ENCODE measurements at regions not wholly inside any gene's neighbourhood (a gene's known extent, or its start where the extent isn't known, plus 50 kb on each side); places are given as distances from the start of the nearest gene placed in this dataset.
"Not testable (repeated sequence)": the region's sequence is repeated elsewhere in the genome, so short reads cannot be mapped to it uniquely, and the experiment has no call there.

DNA sequence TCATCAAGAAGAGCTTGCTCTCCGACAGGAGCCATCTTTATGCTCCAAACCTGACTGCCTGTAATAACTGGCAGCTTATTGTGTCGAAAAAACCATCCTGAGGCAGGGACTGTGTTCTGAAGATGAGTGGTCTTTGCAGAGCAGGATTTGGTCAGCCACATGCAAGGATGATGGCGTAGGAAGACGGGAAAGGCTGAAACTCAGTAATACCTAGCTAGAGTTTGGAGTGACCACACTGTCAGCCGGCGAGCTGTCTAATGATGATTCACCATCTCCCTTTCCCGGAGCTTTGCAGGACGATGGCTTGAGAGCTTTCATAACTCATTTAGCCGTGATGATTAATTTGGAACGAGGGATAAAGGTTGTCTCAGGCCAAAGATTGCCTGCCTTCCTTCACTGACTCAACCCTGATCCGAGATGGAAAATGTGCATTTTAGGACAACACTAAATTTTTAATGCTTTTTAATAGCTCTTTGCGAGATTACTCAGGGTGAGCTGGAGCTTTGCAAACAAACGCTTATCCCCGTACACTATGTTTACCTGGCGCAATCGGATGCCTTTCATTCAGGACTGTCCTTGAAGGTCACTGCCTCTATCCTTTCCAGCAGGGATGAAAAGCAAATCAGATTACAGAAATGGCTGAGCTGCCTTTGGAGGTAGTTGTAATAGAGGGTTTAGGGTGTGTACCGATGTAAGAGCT is 288.5 kb downstream of the ASMT start:
- DNase-seq (ENCODE audit: low spot score): peak; percentile 47

DNA sequence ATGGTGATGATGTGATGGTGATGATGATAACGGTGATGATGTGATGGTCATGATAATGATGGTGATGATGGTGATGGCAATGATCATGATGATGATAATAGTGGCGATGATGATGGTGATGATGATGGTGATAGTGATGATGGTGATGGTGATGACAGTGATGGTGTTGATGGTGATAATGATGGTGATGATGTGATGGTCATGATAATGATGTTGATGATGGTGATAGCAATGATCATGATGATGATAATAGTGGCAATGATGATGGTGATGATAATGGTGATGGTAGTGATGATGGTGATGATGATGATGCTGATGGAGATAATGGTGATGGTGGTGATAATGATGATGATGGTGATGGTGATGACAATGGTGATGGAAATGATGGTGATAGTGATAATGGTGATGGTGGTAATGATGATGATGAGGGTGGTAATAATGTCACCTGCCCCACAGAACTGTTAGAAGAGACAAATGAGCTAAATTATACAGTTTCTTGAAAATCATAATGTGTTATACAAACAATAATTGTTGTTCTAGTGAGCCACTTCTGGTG is 289.9 kb downstream of the ASMT start:
- no peak for DNase-seq (ENCODE audit: low spot score)

DNA sequence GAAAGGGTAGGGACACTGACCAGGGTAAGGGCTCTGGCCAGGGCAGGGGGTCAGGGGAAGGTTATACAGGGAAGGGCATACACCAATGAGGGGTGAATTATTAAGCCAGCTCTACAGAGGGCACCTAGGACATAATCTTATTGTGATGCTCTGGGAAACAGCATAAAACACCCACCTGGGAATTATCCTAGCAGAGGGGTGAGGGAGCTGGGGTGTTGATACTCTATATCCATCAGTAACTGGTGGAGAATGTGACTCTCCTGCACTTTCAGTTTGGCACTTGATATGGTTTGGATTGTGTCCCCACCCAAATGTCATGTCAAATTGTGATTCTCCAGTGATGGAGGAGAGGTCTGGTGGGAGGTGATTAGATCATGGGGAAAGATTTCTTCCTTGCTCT is 291.2 kb downstream of the ASMT start:
- no peak for DNase-seq (ENCODE audit: low spot score)

DNA sequence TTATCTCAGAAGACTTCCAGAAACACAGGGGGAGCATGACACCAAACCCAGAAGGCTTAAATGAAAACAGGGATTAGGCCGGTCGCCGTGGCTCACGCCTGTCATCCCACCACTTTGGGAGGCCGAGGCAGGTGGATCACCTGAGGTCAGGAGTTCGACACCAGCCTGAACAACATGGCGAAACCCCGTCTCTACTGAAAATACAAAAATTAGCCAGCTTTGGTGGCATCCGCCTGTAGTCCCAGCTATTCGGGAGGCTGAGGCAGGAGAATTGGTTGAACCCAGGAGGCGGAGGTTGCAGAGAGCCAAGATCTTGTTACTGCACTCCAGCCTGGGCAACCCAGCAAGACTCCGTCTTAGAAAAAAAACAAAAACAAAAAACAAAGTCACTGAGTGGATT is 294.1 kb downstream of the ASMT start:
- DNase-seq (ENCODE audit: low spot score): not testable (repeated sequence)

DNA sequence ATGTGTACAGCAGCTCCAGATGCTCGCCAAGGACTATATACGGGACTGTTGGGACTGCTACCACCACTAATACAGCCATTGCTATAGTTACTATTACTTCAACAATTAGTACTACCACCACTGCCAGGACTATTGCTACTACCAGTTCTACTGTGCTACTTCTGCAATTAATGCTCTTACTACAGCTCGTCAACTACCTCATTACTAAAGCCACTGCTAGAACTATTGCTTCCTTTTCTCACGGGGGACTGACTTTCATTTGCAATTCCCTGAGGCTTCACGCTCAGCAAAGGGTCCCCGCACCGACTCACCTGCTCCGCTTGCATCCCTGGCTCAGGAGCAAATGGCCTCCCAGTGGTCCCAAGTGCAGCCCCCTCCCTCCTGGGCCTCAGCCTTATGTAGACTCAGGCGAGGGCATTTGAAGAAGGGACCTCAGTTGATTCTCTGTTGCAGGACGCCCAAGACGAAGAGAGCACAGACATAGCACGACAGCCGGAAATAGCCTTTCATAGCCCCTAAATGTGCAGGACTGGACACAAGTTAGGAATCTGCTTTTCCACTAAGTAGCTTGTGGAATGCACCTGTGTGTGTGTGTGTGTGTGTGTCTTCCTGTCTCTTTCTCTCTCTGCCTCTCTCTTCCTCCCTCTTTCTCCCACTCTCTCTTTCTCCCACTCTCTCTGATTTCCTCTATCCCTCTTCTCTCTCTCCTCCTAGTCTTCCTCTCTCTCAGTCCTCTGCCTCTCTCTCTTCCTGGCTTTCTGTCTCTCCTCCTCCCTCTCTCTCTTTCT is 294.8 kb downstream of the ASMT start:
- DNase-seq (ENCODE audit: low spot score): no peak

DNA sequence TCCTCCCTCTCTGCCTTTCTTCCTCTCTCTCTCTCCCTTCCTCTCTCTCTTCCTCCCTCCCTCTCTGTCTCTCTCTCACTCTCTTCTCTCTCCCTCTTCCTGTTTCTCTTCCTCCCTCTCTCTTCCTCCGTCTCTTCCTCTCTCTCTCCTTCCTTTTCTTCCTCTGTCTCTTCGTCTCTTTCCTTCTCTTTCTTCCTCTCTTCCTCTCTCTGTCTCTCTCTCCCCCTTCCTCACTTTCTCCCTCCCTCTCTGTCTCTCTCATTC is 295.3 kb downstream of the ASMT start:
- DNase-seq (ENCODE audit: low spot score): no peak

DNA sequence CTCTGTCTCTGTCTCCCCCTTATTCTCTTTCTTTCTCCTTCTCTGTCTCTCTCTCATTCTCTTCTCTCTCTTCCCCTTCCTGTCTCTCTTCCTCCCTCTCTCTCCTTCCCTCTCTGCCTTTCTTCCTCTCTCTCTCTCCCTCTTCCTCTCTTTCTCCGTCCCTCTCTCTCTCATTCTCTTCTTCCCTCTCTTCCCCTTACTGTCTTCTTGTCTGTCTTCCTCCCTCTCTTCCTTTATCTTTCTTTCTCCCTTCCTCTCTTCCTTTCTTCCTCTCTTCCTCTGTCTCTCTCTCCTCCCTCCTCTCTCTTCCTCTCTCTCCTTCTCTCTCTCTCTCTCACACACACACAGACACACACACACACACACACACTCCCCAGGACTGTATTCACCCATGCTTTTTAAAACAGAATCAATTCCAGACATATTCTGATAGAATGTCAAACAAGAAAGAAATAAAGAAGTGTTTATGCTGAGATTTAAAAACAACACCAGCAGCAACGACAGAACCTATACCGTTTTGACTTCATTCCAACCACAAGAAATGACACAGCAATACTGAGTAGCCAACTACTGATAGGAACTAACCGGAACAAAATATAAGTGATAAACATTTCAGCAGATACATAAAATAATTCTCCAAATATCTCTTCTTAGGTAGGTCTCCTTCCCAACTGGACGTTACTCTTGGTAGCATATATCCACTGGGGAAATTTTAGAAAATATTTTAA is 296.7 kb downstream of the ASMT start:
- DNase-seq (ENCODE audit: low spot score): no peak

DNA sequence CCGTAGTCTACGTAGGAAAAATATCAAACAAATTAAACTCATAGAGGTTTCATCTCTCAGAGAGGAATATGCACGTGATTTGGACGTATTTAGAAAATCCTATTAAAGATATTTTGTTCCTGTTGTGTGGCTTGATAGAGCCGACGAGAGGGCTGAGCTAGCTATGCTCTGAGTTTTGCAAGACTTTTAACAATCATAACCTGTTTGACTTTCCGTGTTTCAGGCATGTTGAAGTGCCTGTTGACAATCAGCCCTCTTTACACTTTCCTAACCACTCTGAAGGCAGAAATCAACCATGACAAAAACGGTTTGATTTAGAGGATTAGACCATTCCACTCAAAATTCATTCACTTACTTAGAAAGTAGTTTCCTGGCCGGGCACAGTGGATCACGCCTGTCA is 297.3 kb downstream of the ASMT start:
- no peak for DNase-seq (ENCODE audit: low spot score)

DNA sequence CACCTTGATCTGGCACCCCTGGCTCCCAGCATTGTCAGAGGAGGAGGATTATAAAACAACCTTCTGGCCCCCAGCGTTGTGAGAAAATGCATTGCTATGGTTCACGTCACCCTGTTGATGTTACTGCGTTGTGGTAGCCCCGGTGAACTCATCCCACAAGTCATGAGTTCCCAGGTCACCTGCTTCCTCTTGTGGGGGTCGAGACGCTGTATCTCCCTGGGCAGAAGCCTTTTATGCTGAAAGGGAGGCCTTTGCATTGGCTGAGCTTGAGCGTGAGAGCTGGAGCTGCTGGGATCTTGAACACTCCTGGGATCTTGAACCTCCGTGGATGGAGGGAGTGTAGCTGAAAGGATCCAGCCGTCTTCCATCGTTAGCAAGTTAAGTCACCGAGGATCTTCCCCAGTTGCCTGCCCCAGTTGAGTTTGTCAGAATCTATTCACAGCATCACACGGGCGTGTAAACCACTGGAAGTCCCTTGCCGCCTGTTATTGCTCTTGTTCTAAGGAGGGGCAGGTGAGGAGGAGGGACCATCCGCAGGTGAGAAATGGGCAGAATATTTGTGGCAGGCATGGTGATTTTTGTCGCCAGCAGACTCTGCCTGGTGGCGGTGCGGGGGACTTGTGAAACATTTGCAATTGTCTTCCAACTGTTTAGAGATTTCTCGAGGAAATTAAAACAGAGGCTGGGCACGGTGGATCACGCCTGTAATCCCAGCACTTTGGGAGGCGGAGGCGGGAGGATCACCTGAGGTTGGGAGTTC is 299.9 kb downstream of the ASMT start:
- DNase-seq (ENCODE audit: low spot score): no peak

DNA sequence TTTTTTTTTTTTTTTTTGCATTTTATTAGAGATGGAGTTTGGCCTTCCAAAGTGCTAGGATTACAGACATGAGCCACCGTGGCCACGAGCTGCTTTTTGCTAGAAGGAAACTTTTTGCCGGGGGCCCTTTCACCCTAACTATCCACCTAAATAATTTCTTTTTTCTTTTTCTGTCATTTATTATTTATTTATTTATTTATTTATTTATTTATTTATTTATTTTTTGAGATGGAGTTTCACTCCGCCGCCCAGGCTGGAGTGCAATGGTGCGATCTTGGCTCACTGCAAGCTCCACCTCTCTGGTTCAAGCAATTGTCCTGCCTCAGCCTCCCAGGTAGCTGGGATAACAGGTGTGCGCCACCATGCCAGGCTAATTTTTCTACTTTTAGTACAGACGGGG is 303.9 kb downstream of the ASMT start:
- DNase-seq (ENCODE audit: low spot score): no peak

DNA sequence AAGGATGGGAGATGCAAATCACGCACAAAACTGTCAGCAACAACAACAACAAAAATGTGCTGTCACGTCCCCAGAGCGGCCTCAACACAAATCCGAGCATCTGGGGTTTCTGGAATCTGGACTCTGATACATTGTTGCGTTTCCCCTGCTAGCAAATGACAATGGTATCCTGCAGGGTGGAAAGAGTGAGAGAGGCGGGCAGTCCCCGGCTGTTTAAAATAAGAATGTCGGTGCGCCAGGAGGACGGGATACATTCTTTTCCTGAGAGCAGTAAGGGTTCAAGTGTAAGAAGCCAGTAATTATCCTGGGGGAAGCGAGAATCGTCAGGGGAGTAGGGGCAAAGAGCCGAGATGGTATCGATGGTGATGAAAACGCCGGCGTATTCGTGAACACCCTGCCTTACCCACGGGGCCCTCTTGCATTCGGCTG is 310.2 kb downstream of the ASMT start:
- DNase-seq (ENCODE audit: low spot score): no peak

DNA sequence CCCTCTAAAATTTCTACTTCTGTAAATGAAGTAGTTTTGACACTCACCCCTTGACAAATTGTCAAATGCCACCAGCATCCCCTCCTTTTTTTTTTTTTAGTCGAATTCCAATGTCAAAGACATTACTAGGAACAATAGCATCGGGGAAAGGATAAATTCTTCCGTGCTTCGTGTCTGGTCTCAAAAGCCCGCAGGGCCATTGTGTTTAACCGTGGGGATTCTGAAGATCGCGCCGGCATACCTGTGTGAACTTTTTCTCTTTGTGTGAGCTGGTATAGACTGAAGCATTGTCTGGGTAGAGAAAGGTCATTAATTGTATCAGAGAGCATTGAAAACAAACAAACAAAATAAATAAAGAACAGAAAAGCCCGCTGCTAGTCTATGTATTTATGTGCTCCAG is 313.9 kb downstream of the ASMT start:
- no peak for DNase-seq (ENCODE audit: low spot score)

DNA sequence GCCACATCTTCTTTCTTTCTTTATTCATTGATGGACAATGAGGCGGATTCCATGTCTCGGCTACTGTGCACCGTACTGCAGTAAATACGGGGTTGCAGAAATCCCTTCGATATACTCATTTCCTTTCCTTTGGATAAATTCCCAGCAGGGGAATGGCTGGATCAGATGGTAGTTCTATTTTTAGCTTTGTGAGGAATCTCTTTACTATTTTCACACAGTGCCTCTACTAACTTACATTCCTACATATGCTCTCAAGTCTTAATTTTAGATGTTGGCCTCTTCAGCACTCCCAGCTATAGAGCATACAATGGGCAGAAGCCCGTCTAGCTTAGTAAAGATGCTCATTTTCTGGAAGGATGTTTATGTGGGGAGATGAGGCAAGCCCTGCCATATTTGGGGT is 317.4 kb downstream of the ASMT start:
- no peak for DNase-seq (ENCODE audit: low spot score)

DNA sequence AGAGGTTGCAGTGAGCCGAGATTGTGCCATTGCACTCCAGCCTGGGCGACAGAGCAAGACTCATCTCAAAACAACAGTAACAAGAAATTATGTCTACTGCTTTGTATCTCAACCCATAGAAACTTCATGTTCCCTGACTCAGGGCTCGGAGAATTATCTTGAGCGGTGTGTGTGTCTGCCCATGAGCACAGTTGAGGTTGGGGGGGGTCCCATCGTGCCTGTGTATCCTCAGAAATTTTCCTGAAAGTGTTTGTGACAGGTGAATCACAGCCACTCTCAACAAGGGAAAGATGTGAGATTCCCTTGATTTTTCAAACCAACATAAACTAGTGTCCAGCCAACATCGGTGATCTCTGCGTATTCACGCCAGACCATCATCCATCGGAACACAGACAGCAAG is 319.1 kb downstream of the ASMT start:
- DNase-seq (ENCODE audit: low spot score): no peak

DNA sequence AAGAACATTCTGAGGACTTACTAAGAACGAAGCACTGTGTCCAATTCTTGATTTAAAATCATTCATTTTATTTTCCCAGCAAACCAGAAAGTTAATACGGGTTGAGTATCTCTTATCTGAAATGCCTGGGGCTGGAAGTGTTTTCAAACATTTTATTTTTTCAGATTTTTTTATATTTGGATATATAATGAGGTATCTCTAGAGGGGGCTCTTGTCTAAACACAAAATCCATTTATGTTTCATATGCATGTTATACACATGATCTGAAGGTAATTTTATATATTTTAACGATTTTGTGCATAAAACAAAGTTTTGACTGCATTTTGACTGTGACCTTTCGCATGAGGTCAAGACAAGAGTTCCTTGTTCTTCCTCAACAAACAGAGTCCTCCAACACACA is 320.9 kb downstream of the ASMT start:
- no peak for DNase-seq (ENCODE audit: low spot score)

DNA sequence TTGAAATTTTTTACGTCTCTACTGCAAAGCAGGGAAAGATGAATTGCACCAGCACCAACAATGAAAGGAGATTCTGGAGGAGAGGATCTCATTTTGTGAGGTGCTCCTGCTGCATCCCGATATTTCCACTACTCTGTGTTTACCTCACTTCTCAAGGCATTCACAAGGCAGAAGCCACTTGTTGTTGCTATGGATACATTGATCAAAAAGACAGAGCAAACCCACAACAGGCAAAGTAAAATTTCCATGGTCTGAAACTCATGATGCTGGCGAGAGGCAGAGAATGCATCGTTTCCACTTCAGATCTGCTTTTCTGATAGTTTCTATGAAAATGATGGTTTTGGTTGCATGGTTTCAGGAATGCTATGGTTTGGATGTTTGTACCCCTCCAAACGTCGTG is 323.3 kb downstream of the ASMT start:
- no peak for DNase-seq (ENCODE audit: low spot score)

DNA sequence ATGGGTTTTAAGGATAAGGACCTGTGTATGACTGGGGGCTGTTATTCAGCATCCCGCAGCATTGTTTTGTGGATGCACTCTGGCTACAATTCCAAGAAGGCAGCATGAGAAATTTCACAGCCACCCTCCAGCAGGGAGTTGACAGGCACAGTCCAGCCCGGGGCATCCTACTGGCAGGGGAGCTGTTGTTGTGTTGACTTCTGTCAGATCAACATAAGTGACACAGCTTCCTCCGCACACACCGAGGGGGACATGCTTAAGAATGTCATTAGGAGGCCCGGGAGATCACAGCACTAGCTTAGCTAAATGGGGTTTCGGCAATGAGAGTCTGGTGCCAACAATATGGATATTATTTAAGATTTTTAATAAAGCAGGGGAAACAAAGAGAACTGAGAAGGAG is 326.5 kb downstream of the ASMT start:
- DNase-seq (ENCODE audit: low spot score): no peak

DNA sequence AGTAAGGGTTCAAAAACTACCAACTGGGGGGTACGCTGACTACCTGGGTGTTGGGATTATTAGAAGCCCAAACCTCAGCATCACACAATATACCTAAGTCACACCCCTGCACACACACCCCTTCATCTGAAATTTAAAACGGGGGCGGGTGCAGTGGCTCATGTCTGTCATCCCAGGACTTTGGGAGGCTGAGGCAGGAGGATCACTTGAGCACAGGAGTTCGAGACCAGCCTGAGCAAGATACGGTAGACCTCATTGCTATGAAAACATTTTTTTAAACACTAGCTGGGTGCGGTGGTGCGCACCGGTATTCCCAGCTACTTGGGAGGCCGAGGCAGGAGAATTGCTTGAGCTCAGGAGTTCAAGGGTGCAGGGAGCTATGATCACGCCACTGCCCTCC is 331.0 kb downstream of the ASMT start:
- DNase-seq (ENCODE audit: low spot score): no peak

DNA sequence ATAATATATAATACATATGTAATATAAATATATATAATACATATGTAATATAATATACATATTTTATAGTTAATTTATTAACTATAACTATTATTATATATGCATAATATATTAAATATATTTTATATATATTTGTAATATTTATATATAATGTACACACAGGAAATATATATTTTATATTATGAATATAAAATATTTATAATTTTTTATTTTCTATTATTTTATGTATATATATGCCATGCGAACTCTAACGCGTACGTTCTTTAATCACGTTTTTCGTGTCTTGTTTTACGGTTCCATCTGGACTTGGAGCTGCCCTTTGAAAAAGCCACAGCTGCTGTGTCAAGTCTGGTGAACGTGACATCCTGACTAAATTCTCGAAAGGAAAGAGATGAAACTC is 332.1 kb downstream of the ASMT start:
- no peak for DNase-seq (ENCODE audit: low spot score)

Data from kidney tubule cell (primary cell).